Stimulated activated naive CD8-positive, alpha-beta T cell treated with anti-CD3 and anti-CD28 coated beads, Interleukin-15, Interleukin-2, amounts not matched to agents 100 U/mL and 50 U/mL, for 24 hours (primary cell): ENCODE measurements at regions not wholly inside any gene's neighbourhood (a gene's known extent, or its start where the extent isn't known, plus 50 kb on each side); places are given as distances from the start of the nearest gene placed in this dataset.

Source experiments
- ATAC-seq: fragments of 150-1000 bp; cut with Tn5 transposase; one replicate; pipeline ENCODE4 v1.10.0; 2021
- DNase-seq: peaks from one replicate; pipeline ENCODE4 v3.0.0; 2021

DNA sequence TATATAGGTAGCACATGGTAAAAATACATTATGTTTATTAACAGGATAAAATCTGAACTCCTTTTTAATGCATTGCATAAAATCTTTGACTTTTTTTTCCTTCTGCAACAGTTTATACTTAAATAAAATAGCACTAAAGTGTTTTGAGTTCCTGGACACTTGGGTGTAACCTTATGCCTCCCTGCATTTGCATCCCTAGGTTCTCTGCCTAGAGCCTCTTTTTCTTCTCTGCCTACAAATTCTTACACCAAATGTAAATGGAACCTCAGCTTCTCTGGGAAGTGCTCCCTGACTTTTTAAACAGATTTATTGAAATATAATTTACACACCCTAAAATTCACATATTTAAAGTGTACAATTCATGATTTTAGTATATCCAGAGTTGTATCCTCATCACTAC lies 1017.6 kb downstream of the CNTNAP5 start:
- no peak for DNase-seq
- ATAC-seq: no peak

- no peak for DNase-seq
- ATAC-seq: no peak
Measured at GRCh38 chr2:125070726-125071505, 1045.8 kb downstream of the CNTNAP5 start.

- ATAC-seq: no peak
- DNase-seq: no peak
Measured at GRCh38 chr2:125073440-125073839, 1048.4 kb downstream of the CNTNAP5 start.

- no peak for ATAC-seq
- DNase-seq: no peak
Measured at GRCh38 chr2:125085904-125086303, 1060.8 kb downstream of the CNTNAP5 start.

GRCh38 chr2:125086313-125087184 lies 1061.5 kb downstream of the CNTNAP5 start:
- ATAC-seq (no peak), DNase-seq (no peak)

DNA sequence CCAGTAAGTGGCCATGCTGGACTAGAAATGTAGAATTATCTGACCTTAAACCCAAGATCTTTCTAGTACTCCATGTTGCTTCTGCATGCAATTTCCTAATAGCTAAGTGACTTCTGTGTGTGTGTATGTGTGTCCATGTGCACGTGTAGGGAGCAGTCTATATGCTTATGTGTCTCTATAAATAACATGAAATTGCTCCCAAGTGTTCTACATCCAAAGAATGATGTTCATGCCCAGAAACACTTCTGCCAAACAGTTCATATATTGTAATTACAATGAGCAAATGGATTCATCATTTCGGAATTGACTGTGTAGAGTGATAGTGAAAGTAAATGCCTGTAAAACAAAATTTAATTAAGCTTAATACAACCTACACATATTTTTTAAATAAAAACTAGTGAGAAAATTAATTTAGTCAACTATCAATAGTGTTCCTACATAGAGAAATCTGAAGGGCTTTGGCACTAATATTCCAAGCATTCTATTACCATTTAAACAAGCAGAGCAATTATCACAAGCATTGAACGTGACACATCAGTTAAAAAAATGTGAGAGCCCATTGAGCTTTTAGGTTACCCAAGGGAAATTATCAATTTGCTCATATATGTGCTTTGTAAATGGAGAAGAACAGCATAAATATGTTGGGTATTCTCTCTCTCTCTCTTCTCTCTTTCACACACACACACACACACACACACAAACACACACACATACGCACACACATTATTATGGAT lies 1067.4 kb downstream of the CNTNAP5 start:
- ATAC-seq: no peak
- no peak for DNase-seq

GRCh38 chr2:125095826-125096225 lies 1070.7 kb downstream of the CNTNAP5 start:
- no peak for DNase-seq
- no peak for ATAC-seq

DNA sequence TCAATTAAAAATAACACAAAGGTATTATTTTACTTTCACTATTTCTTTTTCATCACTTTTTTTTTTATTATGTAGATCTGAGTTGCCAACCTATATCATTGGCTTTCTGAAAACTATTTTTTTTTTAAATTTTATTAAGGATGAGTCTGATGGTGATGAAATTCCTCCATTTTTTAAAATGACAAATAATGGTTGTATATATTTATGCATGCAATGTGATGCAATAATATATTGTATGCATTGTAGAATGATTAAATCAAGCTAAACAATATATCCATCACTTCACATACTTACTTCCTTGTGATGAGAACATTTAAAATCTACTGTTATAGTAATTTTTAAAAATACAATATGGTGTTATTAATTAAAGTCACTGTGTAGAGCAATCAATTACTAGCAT lies 1081.6 kb downstream of the CNTNAP5 start:
- ATAC-seq (no peak), DNase-seq (no peak)

DNA sequence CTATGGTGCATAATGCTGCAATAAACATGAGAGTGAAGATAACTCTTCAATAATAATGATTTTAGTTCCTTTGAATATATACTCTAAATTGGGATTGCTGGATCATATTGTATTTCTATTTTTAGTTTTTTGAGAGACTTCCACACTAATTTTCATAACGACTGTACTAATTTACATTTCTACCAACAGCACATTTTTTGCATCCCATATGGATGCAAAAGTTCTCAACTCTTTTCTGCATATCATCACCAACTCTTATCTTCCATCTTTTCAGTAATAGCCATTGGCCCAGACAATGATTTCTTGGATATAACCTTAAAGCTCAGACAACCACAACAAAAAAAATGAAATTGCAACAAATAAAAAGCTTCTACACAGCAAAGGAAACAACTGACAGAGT lies 1082.4 kb downstream of the CNTNAP5 start:
- ATAC-seq (no peak), DNase-seq (no peak)

DNA sequence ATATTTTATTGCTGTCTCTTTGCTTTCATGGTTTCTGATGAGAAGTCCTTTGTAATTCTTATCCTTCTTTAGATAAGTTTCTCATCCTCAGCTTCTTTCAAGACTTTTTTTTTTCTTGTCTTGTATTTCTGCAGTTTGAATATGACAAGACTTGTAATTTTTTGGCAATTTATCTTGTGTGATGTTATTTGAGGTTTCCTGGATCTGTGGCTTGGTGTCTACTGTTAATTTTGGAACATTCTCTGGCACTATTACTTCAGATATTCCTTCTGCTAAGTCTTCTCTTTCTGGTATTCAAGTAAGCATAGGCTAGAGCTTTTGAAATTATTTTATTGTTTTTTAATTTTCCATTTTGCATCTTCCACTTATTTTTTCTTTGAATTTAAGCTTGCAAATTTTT lies 1083.2 kb downstream of the CNTNAP5 start:
- no peak for ATAC-seq
- DNase-seq: no peak

GRCh38 chr2:125125902-125126301 lies 1100.8 kb downstream of the CNTNAP5 start:
- DNase-seq (no peak), ATAC-seq (no peak)

DNA sequence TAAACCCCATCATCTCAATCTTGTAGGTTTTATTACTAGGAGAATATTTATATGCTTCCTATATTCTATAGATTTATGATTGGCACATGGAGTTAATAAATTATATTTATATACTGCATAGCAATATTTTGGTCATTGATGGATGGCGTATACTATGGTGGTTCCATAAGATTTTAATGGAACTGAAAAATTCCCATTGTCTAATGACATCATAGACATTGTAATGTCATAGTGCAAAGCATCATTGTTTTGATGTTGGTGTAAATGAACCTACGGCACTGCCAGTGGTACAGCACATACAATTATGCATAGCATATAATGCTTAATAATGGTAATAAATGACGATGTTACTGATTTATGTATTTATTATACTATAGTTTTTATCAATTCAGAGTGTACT lies 1135.9 kb downstream of the CNTNAP5 start:
- DNase-seq (no peak), ATAC-seq (no peak)

GRCh38 chr2:125167152-125167551 lies 1142.1 kb downstream of the CNTNAP5 start:
- ATAC-seq (no peak), DNase-seq (no peak)

DNA sequence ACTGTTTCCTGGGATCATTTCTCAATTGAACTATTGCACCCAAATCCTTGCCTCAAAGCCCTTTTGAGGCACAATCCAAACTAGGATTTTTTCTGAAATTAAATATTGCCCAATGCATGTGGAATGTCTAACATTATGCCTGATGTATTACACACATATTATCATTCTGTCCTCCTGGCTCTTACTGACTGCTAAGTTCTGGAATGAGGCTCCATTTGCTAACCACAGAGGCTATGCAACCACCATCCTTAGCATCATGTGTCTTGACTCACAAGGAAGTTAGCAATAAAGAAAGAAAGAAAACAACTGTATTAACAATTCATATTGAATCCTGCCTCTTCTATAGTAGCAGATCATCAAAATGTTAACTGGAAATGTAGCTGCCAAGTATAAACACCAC lies 1142.7 kb downstream of the CNTNAP5 start:
- ATAC-seq (no peak), DNase-seq (no peak)

DNA sequence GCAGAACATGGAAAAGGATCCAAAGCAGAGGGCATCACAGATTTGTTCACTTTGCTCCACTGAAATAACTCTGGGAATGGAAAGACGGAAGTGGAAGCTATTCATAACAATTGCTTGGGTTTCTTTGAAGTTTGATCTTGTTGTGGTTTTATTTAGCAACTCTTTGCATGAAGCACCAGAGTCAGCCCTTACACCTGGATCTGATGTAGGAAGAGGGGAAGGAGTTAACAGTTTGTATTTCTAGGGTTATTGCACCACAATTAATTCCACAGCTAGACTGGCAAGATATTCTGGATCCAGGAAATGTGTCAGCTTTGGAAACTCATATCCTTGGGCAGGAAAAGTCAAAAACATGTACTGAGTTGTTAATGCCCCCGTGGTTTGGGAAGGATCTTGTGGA lies 1143.4 kb downstream of the CNTNAP5 start:
- DNase-seq (no peak), ATAC-seq (no peak)

- ATAC-seq (no peak), DNase-seq (no peak)
Measured at GRCh38 chr2:125169022-125169763, 1144.1 kb downstream of the CNTNAP5 start.

GRCh38 chr2:125169764-125170146 lies 1144.7 kb downstream of the CNTNAP5 start:
- ATAC-seq: no peak
- DNase-seq: no peak

- no peak for ATAC-seq
- no peak for DNase-seq
Measured at GRCh38 chr2:125172181-125172580, 1147.1 kb downstream of the CNTNAP5 start.

GRCh38 chr2:125175415-125175814 lies 1150.3 kb downstream of the CNTNAP5 start:
- DNase-seq (no peak), ATAC-seq (no peak)

DNA sequence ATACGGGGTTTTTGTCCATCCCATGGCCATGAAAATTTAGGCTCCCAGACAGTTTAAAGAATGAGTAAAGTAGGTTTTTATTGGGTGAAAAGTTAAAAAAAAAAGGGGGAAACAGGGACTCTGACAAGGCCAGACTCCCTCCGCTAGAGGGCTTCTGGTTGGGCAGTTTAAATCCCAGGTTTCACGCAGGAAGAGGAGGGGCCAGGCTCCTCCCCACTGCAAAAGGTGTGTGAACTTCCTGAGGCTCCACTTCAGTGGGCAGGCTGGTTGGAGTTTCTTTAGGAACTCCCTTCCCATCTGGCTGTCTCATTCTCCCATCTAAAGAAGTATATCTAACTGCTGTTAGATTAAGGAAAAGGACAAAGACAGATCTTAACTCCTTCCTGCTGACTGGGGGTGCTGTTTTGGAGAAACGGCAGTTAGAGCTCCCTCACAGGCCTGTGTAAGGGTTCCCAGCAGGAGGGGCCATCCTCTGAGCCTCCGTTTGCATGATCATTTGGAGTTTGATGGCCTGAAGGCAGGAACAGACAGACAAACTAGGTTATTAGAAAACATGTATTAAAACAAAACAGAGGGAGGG lies 1160.7 kb downstream of the CNTNAP5 start:
- ATAC-seq: no peak
- DNase-seq: no peak

DNA sequence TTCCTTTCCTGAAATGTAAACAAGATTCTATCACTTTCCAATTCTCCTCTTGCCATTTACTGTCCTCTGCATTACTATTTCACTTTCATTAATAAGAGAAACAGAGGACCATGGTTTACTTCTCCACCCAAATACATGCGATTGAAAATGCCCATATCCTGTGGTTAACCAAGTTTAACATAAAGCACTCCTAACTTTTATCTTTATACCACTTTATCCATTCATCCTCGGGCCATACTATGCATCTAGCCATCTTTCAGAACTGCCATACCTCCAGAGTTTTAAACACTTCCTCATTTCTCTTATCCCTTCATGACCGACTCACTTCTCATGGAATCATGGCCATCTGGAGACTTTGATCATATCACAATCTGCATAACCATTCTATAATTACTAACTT lies 1182.3 kb downstream of the CNTNAP5 start:
- DNase-seq: no peak
- ATAC-seq: no peak

GRCh38 chr2:125216321-125216720 lies 1191.2 kb downstream of the CNTNAP5 start:
- DNase-seq: no peak
- ATAC-seq: no peak
